Ovary (tissue), 7 donors: ENCODE measurements at regions not wholly inside any gene's neighbourhood (a gene's known extent, or its start where the extent isn't known, plus 50 kb on each side); places are given as distances from the start of the nearest gene placed in this dataset.

Experiments used
- DNase-seq, 5 donors: peaks; one replicate each; pipeline ENCODE4 v3.0.0-alpha.2; 2019 to 2020
- H3K27ac ChIP-seq, 2 donors: fragments of 200-600 bp; one replicate each; pipeline versions ENCODE4 v1.5.1 to v1.8.0; 2019 to 2022
- H3K27me3 ChIP-seq: fragments of 200-600 bp; one replicate; pipeline ENCODE4 v1.8.0; 2022
- H3K36me3 ChIP-seq: fragments of 200-600 bp; sonication (generic); one replicate; pipeline ENCODE4 v1.5.1; 2019
- H3K4me1 ChIP-seq: one replicate; pipeline ENCODE4 v1.8.1; 2013; ENCODE audit warnings: mild to moderate bottlenecking, moderate library complexity; ENCODE audit not compliant: insufficient read depth
- H3K4me3 ChIP-seq: fragments of 200-600 bp; sonication (generic); one replicate; pipeline ENCODE4 v1.5.1; 2017
- H3K9me3 ChIP-seq, 2 donors: fragments of 200-600 bp in 1 of 2; sonication (generic) in 1 of 2; one replicate each; pipeline versions ENCODE4 v1.5.1 to v1.8.1; 2013 to 2019; ENCODE audit warnings: mild to moderate bottlenecking in 1 of 2, moderate library complexity in 1 of 2
- CTCF ChIP-seq, 3 donors: fragments of 450-650 bp in 2 of 3; fragments of 200-600 bp in 1 of 3; IDR thresholded peaks; one replicate each; pipeline versions ENCODE4 v1.5.1 to v1.8.0; 2016 to 2022; ENCODE audit warnings: antibody characterized with exemption in 3 of 3, mild to moderate bottlenecking in 1 of 3
- EP300 ChIP-seq: sonication (generic); formaldehyde crosslinking; IDR thresholded peaks from one replicate; pipeline ENCODE4 v1.6.1; 2017; ENCODE audit warnings: antibody characterized with exemption
- POLR2A ChIP-seq: fragments of 450-650 bp; IDR thresholded peaks from one replicate; pipeline ENCODE4 v1.6.1; 2017; ENCODE audit warnings: antibody characterized with exemption, mild to moderate bottlenecking, moderate library complexity
- WGBS, 3 donors: extraction: QIAGEN DNeasy Blood & Tissue Kit in 1 of 3; methylation state at CpG; one replicate each; pipeline versions ENCODE4 v1.1.5 to v1.1.7; 2013 to 2017; 5-methylcytosine and 5-hydroxymethylcytosine counted together
- intact Hi-C, 4 donors: fragments of 100-400 bp; cut with DNase I; formaldehyde crosslinking; loops; one replicate each; pipeline versions ENCODE4 v1.11.0 to v1.15.1; 2022 to 2023
- donor health status: DM: no; HTN: no; CAD: no; lungs with moderate emphysema.
- donor health status: DM: no; HTN: no; CAD: no.
- donor health status: Bipolar disorder and iron deficiency.
- donor health status: DM: no; HTN: no; CAD: no.
- donor health status: DM: yes; HTN: yes; CAD: no.

GRCh38 chr13:103200118-103200885, 134.1 kb upstream of the SLC10A2 start:
- H3K36me3 ChIP-seq: no peaks in the 10 kb centered on the region
- intact Hi-C loops: no loop called here
- DNase-seq: no peak
- no peak overlapping the region for H3K4me3 ChIP-seq
- no peaks in the 10 kb centered on the region for H3K4me1 ChIP-seq
- H3K9me3 ChIP-seq: no peaks in the 10 kb centered on the region
- no peaks in the 10 kb centered on the region for H3K27me3 ChIP-seq
- no peak overlapping the region for H3K27ac ChIP-seq
- no peak for TF ChIP-seq CTCF (IDR thresholded peaks at IDR 0.05)
- no peak for TF ChIP-seq EP300
- TF ChIP-seq POLR2A: no peak
- WGBS, 3 donors: 56 to 58% (median 57%) methylated on average over 1 of the region's 1 CpG

GRCh38 chr13:103199380-103200088, 133.3 kb upstream of the SLC10A2 start:
- 84 to 93% (median 89%) methylated on average over 3 of the region's 3 CpGs for WGBS, 3 donors
- Histone ChIP-seq H3K36me3 (no peaks in the 10 kb centered on the region), H3K4me1 (no peaks in the 10 kb centered on the region), H3K27me3 (no peaks in the 10 kb centered on the region), H3K9me3 (no peaks in the 10 kb centered on the region), H3K27ac (no peak overlapping the region), H3K4me3 (no peak overlapping the region)
- intact Hi-C loops: no loop called here
- TF ChIP-seq EP300 (no peak), POLR2A (no peak), CTCF (IDR thresholded peaks at IDR 0.05) (no peak)
- DNase-seq: no peak

GRCh38 chr13:103196356-103196755, 130.1 kb upstream of the SLC10A2 start:
- 24 to 28% (median 27%) methylated on average over 3 of the region's 3 CpGs for WGBS, 3 donors
- intact Hi-C loops: no loop called here
- H3K27ac ChIP-seq: no peak overlapping the region
- DNase-seq: no peak
- no peaks in the 10 kb centered on the region for H3K27me3 ChIP-seq
- no peaks in the 10 kb centered on the region for H3K4me1 ChIP-seq
- H3K36me3 ChIP-seq: no peaks in the 10 kb centered on the region
- H3K4me3 ChIP-seq: no peak overlapping the region
- no peaks in the 10 kb centered on the region for H3K9me3 ChIP-seq
- TF ChIP-seq CTCF (IDR thresholded peaks at IDR 0.05) (no peak), POLR2A (no peak), EP300 (no peak)

- Histone ChIP-seq H3K4me3 (no peak overlapping the region), H3K36me3 (no peaks in the 10 kb centered on the region), H3K27me3 (no peaks in the 10 kb centered on the region), H3K4me1 (no peaks in the 10 kb centered on the region), H3K27ac (no peak overlapping the region), H3K9me3 (no peaks in the 10 kb centered on the region)
- 58 to 64% (median 62%) methylated on average over 1 of the region's 1 CpG for WGBS, 3 donors
- intact Hi-C loops: no loop called here
- DNase-seq: no peak
- TF ChIP-seq POLR2A (no peak), CTCF (IDR thresholded peaks at IDR 0.05) (no peak), EP300 (no peak)
Observed at GRCh38 chr13:103195762-103196161, 129.5 kb upstream of the SLC10A2 start.
